BJ (cell line): ENCODE measurements at regions not wholly inside any gene's neighbourhood (a gene's known extent, or its start where the extent isn't known, plus 50 kb on each side); places are given as distances from the start of the nearest gene placed in this dataset.

Experiments
- CTCF ChIA-PET: fragments of 350-600 bp; formaldehyde crosslinking; extraction: SDS; loops from one replicate; lab custom pipeline; 2021; ENCODE audit warnings: antibody characterized with exemption, inconsistent platforms; lab: Yijun Ruan, JAX
- POLR2A ChIA-PET: fragments of 300-600 bp; sonication (Branson Sonifier 250); formaldehyde crosslinking; extraction: SDS; loops from one replicate; lab custom pipeline; 2021; ENCODE audit warnings: antibody characterized with exemption; lab: Charles Lee
- DNase-seq: peaks from one replicate; pipeline ENCODE4 v3.0.0-alpha.2; 2011; ENCODE audit warnings: low read depth
- H3K27me3 ChIP-seq: 2 replicates; pipeline ENCODE4 v1.6.0; 2011; ENCODE audit warnings: low read length; ENCODE audit not compliant: control insufficient read depth, insufficient read depth
- H3K36me3 ChIP-seq: 2 replicates; pipeline ENCODE4 v1.5.1; 2011; ENCODE audit warnings: low read length; ENCODE audit not compliant: control insufficient read depth, insufficient read depth
- H3K4me3 ChIP-seq: 2 replicates; pipeline ENCODE4 v1.5.1; 2011; ENCODE audit warnings: low read depth, mild to moderate bottlenecking, control low read depth, low read length
- CTCF ChIP-seq: IDR thresholded peaks from 2 replicates; pipeline ENCODE4 v1.5.1; 2011; ENCODE audit warnings: low read depth, mild to moderate bottlenecking, control low read depth, inconsistent platforms, low read length, moderate library complexity; ENCODE audit not compliant: insufficient read depth

DNA sequence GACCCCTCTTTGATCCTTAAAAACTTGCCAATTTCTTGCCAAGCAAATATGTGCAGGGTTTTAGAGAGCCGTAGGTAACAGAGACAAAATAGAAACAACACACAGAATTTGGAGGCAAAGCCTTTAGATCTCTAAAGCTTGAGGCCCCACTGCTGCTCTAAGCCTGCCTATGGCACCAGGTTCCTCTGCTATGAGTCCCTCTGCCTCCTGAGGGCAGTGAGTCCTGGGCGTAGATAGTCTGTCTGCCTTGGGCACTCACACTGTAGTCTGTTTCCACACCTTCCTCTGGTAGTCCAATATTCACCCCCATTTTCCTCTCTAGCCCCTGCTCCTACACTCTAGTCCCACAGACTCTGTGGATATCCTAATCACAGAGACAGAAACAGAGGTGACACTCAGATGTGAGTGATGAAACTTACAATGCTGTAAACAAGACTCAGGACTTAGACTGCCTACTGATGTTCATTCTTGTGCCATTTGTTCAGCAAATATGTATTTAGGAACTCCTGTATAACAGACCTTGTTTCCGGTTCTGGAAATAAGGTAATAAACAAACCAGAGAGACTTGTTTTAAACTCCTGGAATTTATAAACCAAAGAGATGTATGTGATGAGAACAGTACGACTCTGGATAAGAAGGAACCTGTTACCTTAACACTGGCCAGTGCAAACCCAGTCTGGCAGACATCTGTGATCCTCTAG, 153.3 kb upstream of the PRSS1 start:
- Histone ChIP-seq H3K36me3 (0 out of 2 replicates have a peak, but pooled peaks cover 1% of the 10 kb centered on the region), H3K27me3 (no peaks in the 10 kb centered on the region), H3K4me3 (no peak overlapping the region)
- CTCF ChIA-PET = interaction anchor here (0.9 to 7.7 kb wide), 8 partner anchors 8 to 187 kb away, joined by 3 to 52 read pairs (median 8); no protein-coding TSS in a partner anchor
- DNase-seq = no peak
- POLR2A ChIA-PET = no interaction called here
- no peak for TF ChIP-seq CTCF

- ChIA-PET POLR2A (no interaction called here), CTCF (interaction anchor here (1.6 to 7.7 kb wide), 2 partner anchors 10 to 36 kb away, joined by 3 to 52 read pairs; no protein-coding TSS in a partner anchor)
- Histone ChIP-seq H3K36me3 (0 out of 2 replicates have a peak, but pooled peaks cover 1% of the 10 kb centered on the region), H3K27me3 (no peaks in the 10 kb centered on the region), H3K4me3 (no peak overlapping the region)
- TF ChIP-seq CTCF = no peak
- DNase-seq = no peak
Observed at GRCh38 chr7:142594078-142594477, 155.2 kb upstream of the PRSS1 start.

DNA sequence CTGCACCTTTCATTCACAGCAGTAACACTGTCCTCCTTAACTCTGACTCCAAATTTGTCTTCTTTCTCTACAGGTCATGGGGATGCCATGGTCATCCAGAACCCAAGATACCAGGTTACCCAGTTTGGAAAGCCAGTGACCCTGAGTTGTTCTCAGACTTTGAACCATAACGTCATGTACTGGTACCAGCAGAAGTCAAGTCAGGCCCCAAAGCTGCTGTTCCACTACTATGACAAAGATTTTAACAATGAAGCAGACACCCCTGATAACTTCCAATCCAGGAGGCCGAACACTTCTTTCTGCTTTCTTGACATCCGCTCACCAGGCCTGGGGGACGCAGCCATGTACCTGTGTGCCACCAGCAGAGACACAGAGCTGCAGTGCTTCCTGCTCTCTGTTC, 156.2 kb upstream of the PRSS1 start:
- ChIA-PET POLR2A (no interaction called here), CTCF (interaction anchor here (7.7 kb wide), 1 partner anchor 11 kb away, joined by 52 read pairs; no protein-coding TSS in a partner anchor)
- DNase-seq = no peak
- Histone ChIP-seq H3K27me3 (no peaks in the 10 kb centered on the region), H3K4me3 (no peak overlapping the region), H3K36me3 (0 out of 2 replicates have a peak, but pooled peaks cover 1% of the 10 kb centered on the region)
- TF ChIP-seq CTCF = no peak

- Histone ChIP-seq H3K27me3 (no peaks in the 10 kb centered on the region), H3K4me3 (no peak overlapping the region), H3K36me3 (0 out of 2 replicates have a peak, but pooled peaks cover 1% of the 10 kb centered on the region)
- no peak for DNase-seq
- TF ChIP-seq CTCF = no peak
- POLR2A ChIA-PET = no interaction called here
- CTCF ChIA-PET = interaction anchor here (7.7 kb wide), 1 partner anchor 11 kb away, joined by 52 read pairs; no protein-coding TSS in a partner anchor
Observed at GRCh38 chr7:142592664-142593063, 156.6 kb upstream of the PRSS1 start.

- POLR2A ChIA-PET = no interaction called here
- Histone ChIP-seq H3K27me3 (no peaks in the 10 kb centered on the region), H3K4me3 (no peak overlapping the region), H3K36me3 (0 out of 2 replicates have a peak, but pooled peaks cover 1% of the 10 kb centered on the region)
- TF ChIP-seq CTCF = no peak
- CTCF ChIA-PET = interaction anchor here (0.6 to 7.7 kb wide), 3 partner anchors 12 to 95 kb away, joined by 3 to 52 read pairs (median 12); no protein-coding TSS in a partner anchor
- DNase-seq = no peak
Observed at GRCh38 chr7:142592231-142592630, 157.0 kb upstream of the PRSS1 start.
